ENCODE measurements at regions not wholly inside any gene's neighbourhood (a gene's known extent, or its start where the extent isn't known, plus 50 kb on each side); places are given as distances from the start of the nearest gene placed in this dataset.

GRCh38 chr1:55512466-55512865, 297.3 kb upstream of the USP24 start:
- DNase-seq (ENCODE audit: insufficient read length, low spot score) (no peak), FAIRE-seq (no peak)

GRCh38 chr1:55507578-55507931, 292.4 kb upstream of the USP24 start:
- DNase-seq (ENCODE audit: insufficient read length, low spot score) (no peak), FAIRE-seq (no peak)

GRCh38 chr1:55506740-55507577, 291.8 kb upstream of the USP24 start:
- DNase-seq (ENCODE audit: insufficient read length, low spot score) (no peak), FAIRE-seq (no peak)

GRCh38 chr1:55505326-55505725, 290.2 kb upstream of the USP24 start:
- no peak for FAIRE-seq

GRCh38 chr1:55504306-55504731, 289.2 kb upstream of the USP24 start:
- FAIRE-seq (no peak), DNase-seq (ENCODE audit: insufficient read length, low spot score) (no peak)

More at GRCh38 chr1:55505326-55505725, 290.2 kb upstream of the USP24 start:
- no peak for DNase-seq (ENCODE audit: insufficient read length, low spot score)

GRCh38 chr1:55503663-55504305, 288.6 kb upstream of the USP24 start:
- DNase-seq (ENCODE audit: insufficient read length, low spot score): no peak

GRCh38 chr1:55500601-55501000, 285.4 kb upstream of the USP24 start:
- FAIRE-seq (no peak), DNase-seq (ENCODE audit: insufficient read length, low spot score) (no peak)

More at GRCh38 chr1:55503663-55504305, 288.6 kb upstream of the USP24 start:
- FAIRE-seq: no peak

- no peak for DNase-seq (ENCODE audit: insufficient read length, low spot score)
- no peak for FAIRE-seq
Measured at GRCh38 chr1:55490547-55490946, 275.4 kb upstream of the USP24 start.

GRCh38 chr1:55484173-55484572, 269.0 kb upstream of the USP24 start:
- FAIRE-seq (no peak), DNase-seq (ENCODE audit: insufficient read length, low spot score) (no peak)

- no peak for DNase-seq (ENCODE audit: insufficient read length, low spot score)
- FAIRE-seq: no peak
Measured at GRCh38 chr1:55483523-55483922, 268.4 kb upstream of the USP24 start.

GRCh38 chr1:55481634-55482033, 266.5 kb upstream of the USP24 start:
- DNase-seq (ENCODE audit: insufficient read length, low spot score): no peak
- no peak for FAIRE-seq

- DNase-seq (ENCODE audit: insufficient read length, low spot score) (no peak), FAIRE-seq (no peak)
Measured at GRCh38 chr1:55480029-55480795, 265.0 kb upstream of the USP24 start.

GRCh38 chr1:55478742-55479141, 263.6 kb upstream of the USP24 start:
- no peak for DNase-seq (ENCODE audit: insufficient read length, low spot score)
- no peak for FAIRE-seq

GRCh38 chr1:55477953-55478352, 262.8 kb upstream of the USP24 start:
- DNase-seq (ENCODE audit: insufficient read length, low spot score) (no peak), FAIRE-seq (no peak)

- FAIRE-seq: no peak
- DNase-seq (ENCODE audit: insufficient read length, low spot score): no peak
Measured at GRCh38 chr1:55476445-55477015, 261.4 kb upstream of the USP24 start.

GRCh38 chr1:55474168-55474786, 259.1 kb upstream of the USP24 start:
- no peak for FAIRE-seq
- DNase-seq (ENCODE audit: insufficient read length, low spot score): no peak

GRCh38 chr1:55473661-55474060, 258.5 kb upstream of the USP24 start:
- DNase-seq (ENCODE audit: insufficient read length, low spot score) (no peak), FAIRE-seq (no peak)

- no peak for DNase-seq (ENCODE audit: insufficient read length, low spot score)
- no peak for FAIRE-seq
Measured at GRCh38 chr1:55472784-55473183, 257.6 kb upstream of the USP24 start.

- no peak for FAIRE-seq
- no peak for DNase-seq (ENCODE audit: insufficient read length, low spot score)
Measured at GRCh38 chr1:55472115-55472514, 257.0 kb upstream of the USP24 start.

- DNase-seq (ENCODE audit: insufficient read length, low spot score): no peak
- FAIRE-seq: no peak
Measured at GRCh38 chr1:55468142-55468795, 253.1 kb upstream of the USP24 start.
